Heart left ventricle (tissue), 16 donors: ENCODE measurements at regions not wholly inside any gene's neighbourhood (a gene's known extent, or its start where the extent isn't known, plus 50 kb on each side); places are given as distances from the start of the nearest gene placed in this dataset.
A peak's percentile ranks its signal among the peaks of the same experiment; 100 is the strongest.

ENCODE experiments used
- ATAC-seq, 4 donors: fragments of 200-7000 bp; cut with Tn5 transposase; one replicate each; pipeline ENCODE4 v1.9.1; 2020 to 2022; ENCODE audit warnings: moderate library complexity in 4 of 4, mild to moderate bottlenecking in 3 of 4, moderate number of reproducible peaks in 1 of 4
- DNase-seq, 5 donors: peaks; one replicate each; pipeline ENCODE4 v3.0.0-alpha.2; 2020
- H3K27ac ChIP-seq, 12 donors: fragments of 200-600 bp; sonication (generic) in 4 of 12; one replicate each; pipeline versions ENCODE4 v1.5.0 to v1.8.0; 2016 to 2022; ENCODE audit warnings: mild to moderate bottlenecking in 2 of 12
- H3K27me3 ChIP-seq, 9 donors: fragments of 200-600 bp; sonication (generic) in 2 of 9; one replicate each; pipeline versions ENCODE4 v1.5.1 to v1.8.0; 2016 to 2022; ENCODE audit warnings: mild to moderate bottlenecking in 3 of 9
- H3K36me3 ChIP-seq, 9 donors: fragments of 200-600 bp; sonication (generic) in 2 of 9; one replicate each; pipeline versions ENCODE4 v1.5.0 to v1.8.0; 2018 to 2022; ENCODE audit warnings: mild to moderate bottlenecking in 2 of 9
- H3K4me1 ChIP-seq, 12 donors: fragments of 200-600 bp; sonication (generic) in 4 of 12; one replicate each; pipeline versions ENCODE4 v1.5.0 to v1.8.0; 2016 to 2022; ENCODE audit warnings: mild to moderate bottlenecking in 3 of 12
- H3K4me3 ChIP-seq, 12 donors: fragments of 200-600 bp; sonication (generic) in 4 of 12; one replicate each; pipeline versions ENCODE4 v1.5.0 to v1.8.0; 2017 to 2022; ENCODE audit warnings: mild to moderate bottlenecking in 9 of 12, moderate library complexity in 4 of 12
- H3K9me3 ChIP-seq, 12 donors: fragments of 200-600 bp; sonication (generic) in 4 of 12; one replicate each; pipeline versions ENCODE4 v1.5.0 to v1.8.0; 2016 to 2022; ENCODE audit warnings: mild to moderate bottlenecking in 1 of 12
- POLR2A ChIP-seq, 2 donors: fragments of 450-650 bp; IDR thresholded peaks; one replicate each; pipeline ENCODE4 v1.6.1; 2017; ENCODE audit warnings: antibody characterized with exemption in 2 of 2, mild to moderate bottlenecking in 2 of 2, moderate library complexity in 2 of 2
- WGBS, 4 donors: extraction: QIAGEN DNeasy Blood & Tissue Kit in 2 of 4; methylation state at CpG; one replicate each; pipeline versions ENCODE4 v1.1.5 to v1.1.7; 2013 to 2018; 5-methylcytosine and 5-hydroxymethylcytosine counted together
- intact Hi-C, 10 donors: fragments of 100-400 bp; cut with DNase I; formaldehyde crosslinking; loops; one replicate each; pipeline versions ENCODE4 v1.11.1 to v1.14.2; 2022
- TF ChIP-seq, protein P1 (sequence below), 12 donors: fragments of 200-600 bp; sonication (generic) in 4 of 12; IDR thresholded peaks; one replicate each; pipeline versions ENCODE4 v1.5.0 to v1.8.0; 2018 to 2022; ENCODE audit warnings: antibody characterized with exemption in 12 of 12, mild to moderate bottlenecking in 5 of 12
- donor health status: ischemic (EF 13 %, LVEDD 7.1; RV severe dilation, severe dysfunction).
- donor health status: healthy with polysubstance abuse.
- donor health status: DM: no; HTN: yes; CAD: no.
- donor health status: DM: no; HTN: no; CAD: no.
- donor health status: ischemic (EF 25% LVEDD 6.9; RV normal size, moderate dysfunction).
- donor health status: ischemic (EF 25% LVEDD 5.7; RV mildly dilated, moderate dysfunction).
- donor health status: healthy.
- donor health status: DM: yes; HTN: yes; CAD: no.
- donor health status: ischemic (EF 35%, LVEDD 5.7; RV mildly dilated, moderate dysfunction).
- donor health status: nonischemic (EF 11% LVEDD 7.7; RV severe dilation, severe dysfunction).
- donor health status: DM: yes; HTN: yes; CAD: no.
- donor health status: PGD.
- donor health status: ischemic (EF 29% LVEDD 5.4; RV normal size, mild dysfunction).
- donor health status: nonischemic (EF 23%, LVEDD 6.1; RV moderate dilation, normal function).

DNA sequence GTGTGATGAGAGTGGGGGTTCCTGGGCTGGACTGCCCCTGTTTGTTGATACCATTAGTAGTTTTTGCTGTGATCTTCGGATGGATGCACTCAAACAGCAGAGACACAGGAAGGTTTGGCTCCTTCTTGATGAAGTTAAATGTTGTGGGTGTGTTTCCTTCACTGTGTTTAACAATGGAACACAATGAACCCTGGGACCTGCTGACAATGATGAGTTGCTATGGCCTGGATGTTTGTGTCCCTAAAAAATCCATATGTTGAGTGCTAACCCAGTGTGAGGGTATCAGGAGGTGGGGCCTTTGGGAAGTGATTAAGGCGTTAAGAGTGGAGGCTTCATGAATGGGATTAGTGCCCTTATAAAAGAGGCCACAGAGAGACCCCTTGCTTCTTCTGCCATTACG, 237.4 kb upstream of the HS6ST1 start:
- intact Hi-C loops, result no loop called here
- DNase-seq (no peak), ATAC-seq (no peak)
- WGBS, 4 donors, result 86 to 94% (median 91%) methylated on average over 3 of the region's 3 CpGs
- H3K27me3 ChIP-seq, result no peaks in the 10 kb centered on the region
- no peaks in the 10 kb centered on the region for H3K36me3 ChIP-seq
- TF ChIP-seq, protein P1, sequence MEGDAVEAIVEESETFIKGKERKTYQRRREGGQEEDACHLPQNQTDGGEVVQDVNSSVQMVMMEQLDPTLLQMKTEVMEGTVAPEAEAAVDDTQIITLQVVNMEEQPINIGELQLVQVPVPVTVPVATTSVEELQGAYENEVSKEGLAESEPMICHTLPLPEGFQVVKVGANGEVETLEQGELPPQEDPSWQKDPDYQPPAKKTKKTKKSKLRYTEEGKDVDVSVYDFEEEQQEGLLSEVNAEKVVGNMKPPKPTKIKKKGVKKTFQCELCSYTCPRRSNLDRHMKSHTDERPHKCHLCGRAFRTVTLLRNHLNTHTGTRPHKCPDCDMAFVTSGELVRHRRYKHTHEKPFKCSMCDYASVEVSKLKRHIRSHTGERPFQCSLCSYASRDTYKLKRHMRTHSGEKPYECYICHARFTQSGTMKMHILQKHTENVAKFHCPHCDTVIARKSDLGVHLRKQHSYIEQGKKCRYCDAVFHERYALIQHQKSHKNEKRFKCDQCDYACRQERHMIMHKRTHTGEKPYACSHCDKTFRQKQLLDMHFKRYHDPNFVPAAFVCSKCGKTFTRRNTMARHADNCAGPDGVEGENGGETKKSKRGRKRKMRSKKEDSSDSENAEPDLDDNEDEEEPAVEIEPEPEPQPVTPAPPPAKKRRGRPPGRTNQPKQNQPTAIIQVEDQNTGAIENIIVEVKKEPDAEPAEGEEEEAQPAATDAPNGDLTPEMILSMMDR (IDR thresholded peaks at IDR 0.05), result no peak
- TF ChIP-seq POLR2A (IDR thresholded peaks at IDR 0.05), result no peak
- H3K9me3 ChIP-seq, result peaks cover 0 to 8% (median 0%) of the 10 kb centered on the region in 12 donors
- H3K4me1 ChIP-seq, result peaks cover 0 to 6% (median 0%) of the 10 kb centered on the region in 12 donors
- H3K27ac ChIP-seq, result no peak overlapping the region
- no peak overlapping the region for H3K4me3 ChIP-seq

DNA sequence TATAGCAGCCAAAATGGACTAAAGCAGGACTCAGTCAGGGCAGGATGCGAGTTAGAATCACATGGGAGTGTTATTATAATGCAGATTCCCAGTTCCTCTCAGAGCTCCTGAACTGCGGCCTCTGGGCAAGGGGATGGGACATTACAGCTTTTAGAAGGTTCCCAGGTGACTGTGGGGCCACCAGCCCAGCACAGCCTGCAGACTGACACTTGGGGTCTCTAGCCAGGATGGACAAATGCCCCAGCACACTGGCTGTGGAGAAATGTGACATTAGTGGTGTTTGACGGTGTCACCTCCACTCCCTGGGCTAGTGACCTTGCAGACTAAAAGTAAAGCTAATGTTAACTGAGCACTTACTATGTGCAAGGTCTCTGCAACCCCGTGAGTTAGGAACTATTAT, 238.0 kb upstream of the HS6ST1 start:
- DNase-seq (no peak), ATAC-seq (no peak)
- WGBS, 4 donors, result 88 to 96% (median 95%) methylated on average over 4 of the region's 4 CpGs
- H3K36me3 ChIP-seq, result no peaks in the 10 kb centered on the region
- TF ChIP-seq POLR2A (IDR thresholded peaks at IDR 0.05), result no peak
- TF ChIP-seq, protein P1 (IDR thresholded peaks at IDR 0.05), result no peak
- no peak overlapping the region for H3K27ac ChIP-seq
- intact Hi-C loops, result no loop called here
- peaks cover 0 to 6% (median 0%) of the 10 kb centered on the region in 12 donors for H3K4me1 ChIP-seq
- H3K27me3 ChIP-seq, result no peaks in the 10 kb centered on the region
- peaks cover 0 to 8% (median 0%) of the 10 kb centered on the region in 12 donors for H3K9me3 ChIP-seq
- H3K4me3 ChIP-seq, result no peak overlapping the region

DNA sequence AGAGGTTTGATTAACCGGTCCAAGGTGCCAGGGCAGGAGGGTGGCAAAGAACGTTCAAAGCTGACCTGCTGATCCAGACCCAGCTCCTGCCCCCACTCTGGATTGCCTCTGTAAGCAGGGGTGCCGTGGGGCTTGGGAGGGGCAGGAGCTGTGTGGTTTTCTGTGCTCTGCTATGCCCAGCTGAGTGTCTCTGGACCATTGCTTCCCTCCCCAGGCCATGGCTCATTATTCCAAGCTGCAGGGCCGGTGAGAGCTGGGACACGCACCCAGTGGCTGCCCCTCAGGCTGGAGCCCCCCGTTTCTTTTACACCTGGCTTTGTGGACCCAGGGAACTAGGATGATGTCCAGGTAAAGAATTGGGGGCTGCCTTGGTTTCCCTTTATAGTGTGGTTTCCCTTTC, 238.4 kb upstream of the HS6ST1 start:
- 86 to 94% (median 91%) methylated on average over 5 to 6 of the region's 6 CpGs for WGBS, 4 donors
- H3K27me3 ChIP-seq, result no peaks in the 10 kb centered on the region
- intact Hi-C loops, result no loop called here
- no peak for TF ChIP-seq POLR2A (IDR thresholded peaks at IDR 0.05)
- TF ChIP-seq, protein P1 (IDR thresholded peaks at IDR 0.05), result no peak
- no peak overlapping the region for H3K4me3 ChIP-seq
- ATAC-seq (no peak), DNase-seq (no peak)
- peaks cover 0 to 6% (median 0%) of the 10 kb centered on the region in 12 donors for H3K4me1 ChIP-seq
- H3K27ac ChIP-seq, result no peak overlapping the region
- no peaks in the 10 kb centered on the region for H3K36me3 ChIP-seq
- H3K9me3 ChIP-seq, result peaks cover 0 to 8% (median 0%) of the 10 kb centered on the region in 12 donors

DNA sequence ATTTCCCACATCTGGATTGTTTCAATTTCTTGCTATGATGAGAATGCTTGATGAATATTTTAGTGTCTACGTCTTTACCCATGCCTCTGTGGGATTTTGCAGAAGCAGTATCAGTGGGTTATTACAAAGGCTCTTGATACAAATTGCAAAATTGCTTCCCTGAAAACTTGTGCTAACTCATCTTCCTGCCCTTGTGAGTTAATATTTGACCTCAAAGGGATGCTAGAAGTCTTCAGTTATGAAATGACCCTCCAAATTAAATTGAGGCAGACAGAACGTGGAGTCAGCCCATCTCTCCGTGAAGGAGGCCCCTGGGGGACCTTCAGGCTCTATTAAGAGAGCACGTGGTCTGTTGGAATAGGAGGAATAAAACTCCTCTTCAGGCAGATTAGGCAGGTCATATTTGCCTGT, 239.2 kb upstream of the HS6ST1 start:
- H3K4me3 ChIP-seq, result no peak overlapping the region
- DNase-seq (no peak), ATAC-seq (peak in 2 of 4 donors; percentile 39 to 79)
- no peaks in the 10 kb centered on the region for H3K36me3 ChIP-seq
- peaks cover 0 to 6% (median 0%) of the 10 kb centered on the region in 12 donors for H3K4me1 ChIP-seq
- no peak for TF ChIP-seq POLR2A (IDR thresholded peaks at IDR 0.05)
- TF ChIP-seq, protein P1 (IDR thresholded peaks at IDR 0.05), result no peak
- no peaks in the 10 kb centered on the region for H3K27me3 ChIP-seq
- H3K27ac ChIP-seq, result no peak overlapping the region
- WGBS, 4 donors, result 58 to 65% (median 62%) methylated on average over 4 of the region's 4 CpGs
- intact Hi-C loops, result no loop called here
- peaks cover 0 to 8% (median 0%) of the 10 kb centered on the region in 12 donors for H3K9me3 ChIP-seq
